Muscle layer of duodenum (tissue), 2 donors: ENCODE measurements at regions not wholly inside any gene's neighbourhood (a gene's known extent, or its start where the extent isn't known, plus 50 kb on each side); places are given as distances from the start of the nearest gene placed in this dataset.

ENCODE experiments used
- H3K27ac ChIP-seq: one replicate; pipeline ENCODE4 v1.7.0; 2013; ENCODE audit warnings: mild to moderate bottlenecking, low read length
- H3K27me3 ChIP-seq: one replicate; pipeline ENCODE4 v1.7.0; 2013; ENCODE audit warnings: low read depth, mild to moderate bottlenecking, control low read depth, low read length
- H3K36me3 ChIP-seq, 2 donors: one replicate each; pipeline ENCODE4 v1.7.0; 2013; ENCODE audit warnings: low read length in 2 of 2, control low read depth in 1 of 2, mild to moderate bottlenecking in 1 of 2; ENCODE audit not compliant: insufficient read depth in 2 of 2, control insufficient read depth in 1 of 2
- H3K4me1 ChIP-seq, 2 donors: one replicate each; pipeline ENCODE4 v1.7.0; 2013; ENCODE audit warnings: low read length in 2 of 2, mild to moderate bottlenecking in 2 of 2, control low read depth in 1 of 2, moderate library complexity in 1 of 2; ENCODE audit not compliant: insufficient read depth in 2 of 2, control insufficient read depth in 1 of 2
- H3K4me3 ChIP-seq, 2 donors: one replicate each; pipeline ENCODE4 v1.7.0; 2013; ENCODE audit warnings: low read length in 2 of 2, low read depth in 1 of 2, mild to moderate bottlenecking in 1 of 2
- H3K9me3 ChIP-seq, 2 donors: one replicate each; pipeline ENCODE4 v1.7.0; 2013; ENCODE audit warnings: low read length in 2 of 2, control low read depth in 1 of 2, mild to moderate bottlenecking in 1 of 2; ENCODE audit not compliant: control insufficient read depth in 1 of 2
- donor health status: healthy.

- no peak overlapping the region for H3K4me3 ChIP-seq
- no peaks in the 10 kb centered on the region for H3K36me3 ChIP-seq
- H3K9me3 ChIP-seq = peaks cover 4 to 17% of the 10 kb centered on the region in 2 donors
- no peaks in the 10 kb centered on the region for H3K27me3 ChIP-seq
- H3K27ac ChIP-seq = no peak overlapping the region
- H3K4me1 ChIP-seq = no peaks in the 10 kb centered on the region
Observed at GRCh38 chr3:87607234-87607633, 330.9 kb upstream of the POU1F1 start.

GRCh38 chr3:87595798-87596197, 319.4 kb upstream of the POU1F1 start:
- Histone ChIP-seq H3K4me3 (no peak overlapping the region), H3K9me3 (peaks cover 0 to 4% of the 10 kb centered on the region in 2 donors), H3K27ac (no peak overlapping the region), H3K27me3 (no peaks in the 10 kb centered on the region), H3K4me1 (no peaks in the 10 kb centered on the region), H3K36me3 (no peaks in the 10 kb centered on the region)

- Histone ChIP-seq H3K4me1 (no peaks in the 10 kb centered on the region), H3K4me3 (no peak overlapping the region), H3K27ac (no peak overlapping the region), H3K27me3 (no peaks in the 10 kb centered on the region), H3K9me3 (no peaks in the 10 kb centered on the region), H3K36me3 (no peaks in the 10 kb centered on the region)
Observed at GRCh38 chr3:87581240-87581639, 304.9 kb upstream of the POU1F1 start.

GRCh38 chr3:87576752-87577151, 300.4 kb upstream of the POU1F1 start:
- H3K27ac ChIP-seq = no peak overlapping the region
- no peaks in the 10 kb centered on the region for H3K4me1 ChIP-seq
- H3K4me3 ChIP-seq = no peak overlapping the region
- no peaks in the 10 kb centered on the region for H3K9me3 ChIP-seq
- H3K27me3 ChIP-seq = no peaks in the 10 kb centered on the region
- H3K36me3 ChIP-seq = no peaks in the 10 kb centered on the region

- Histone ChIP-seq H3K4me3 (no peak overlapping the region), H3K36me3 (no peaks in the 10 kb centered on the region), H3K27ac (no peak overlapping the region)
Observed at GRCh38 chr3:87575550-87575949, 299.2 kb upstream of the POU1F1 start.

GRCh38 chr3:87568331-87568730, 291.9 kb upstream of the POU1F1 start:
- no peaks in the 10 kb centered on the region for H3K9me3 ChIP-seq
- H3K27me3 ChIP-seq = no peaks in the 10 kb centered on the region
- no peaks in the 10 kb centered on the region for H3K4me1 ChIP-seq
- H3K4me3 ChIP-seq = no peak overlapping the region
- H3K27ac ChIP-seq = no peak overlapping the region
- H3K36me3 ChIP-seq = no peaks in the 10 kb centered on the region

More at GRCh38 chr3:87575550-87575949, 299.2 kb upstream of the POU1F1 start:
- H3K9me3 ChIP-seq = no peaks in the 10 kb centered on the region
- H3K4me1 ChIP-seq = no peaks in the 10 kb centered on the region
- no peaks in the 10 kb centered on the region for H3K27me3 ChIP-seq

GRCh38 chr3:87564438-87564837, 288.1 kb upstream of the POU1F1 start:
- H3K9me3 ChIP-seq = no peaks in the 10 kb centered on the region
- no peaks in the 10 kb centered on the region for H3K36me3 ChIP-seq
- H3K27ac ChIP-seq = no peak overlapping the region

GRCh38 chr3:87563712-87564111, 287.3 kb upstream of the POU1F1 start:
- H3K9me3 ChIP-seq = no peaks in the 10 kb centered on the region
- H3K4me1 ChIP-seq = no peaks in the 10 kb centered on the region
- H3K27ac ChIP-seq = no peak overlapping the region
- H3K36me3 ChIP-seq = no peaks in the 10 kb centered on the region
- no peak overlapping the region for H3K4me3 ChIP-seq
- H3K27me3 ChIP-seq = no peaks in the 10 kb centered on the region

More at GRCh38 chr3:87564438-87564837, 288.1 kb upstream of the POU1F1 start:
- H3K27me3 ChIP-seq = no peaks in the 10 kb centered on the region
- no peaks in the 10 kb centered on the region for H3K4me1 ChIP-seq
- H3K4me3 ChIP-seq = no peak overlapping the region

- Histone ChIP-seq H3K4me3 (no peak overlapping the region), H3K27me3 (no peaks in the 10 kb centered on the region), H3K9me3 (no peaks in the 10 kb centered on the region), H3K36me3 (no peaks in the 10 kb centered on the region), H3K4me1 (no peaks in the 10 kb centered on the region), H3K27ac (no peak overlapping the region)
Observed at GRCh38 chr3:87558492-87558891, 282.1 kb upstream of the POU1F1 start.

- no peaks in the 10 kb centered on the region for H3K4me1 ChIP-seq
Observed at GRCh38 chr3:87555290-87555689, 278.9 kb upstream of the POU1F1 start.

GRCh38 chr3:87553058-87553457, 276.7 kb upstream of the POU1F1 start:
- Histone ChIP-seq H3K9me3 (no peaks in the 10 kb centered on the region), H3K36me3 (no peaks in the 10 kb centered on the region), H3K27me3 (no peaks in the 10 kb centered on the region), H3K4me3 (no peak overlapping the region), H3K4me1 (no peaks in the 10 kb centered on the region), H3K27ac (no peak overlapping the region)

More at GRCh38 chr3:87555290-87555689, 278.9 kb upstream of the POU1F1 start:
- no peaks in the 10 kb centered on the region for H3K9me3 ChIP-seq
- no peak overlapping the region for H3K4me3 ChIP-seq
- H3K27ac ChIP-seq = no peak overlapping the region
- H3K36me3 ChIP-seq = no peaks in the 10 kb centered on the region
- H3K27me3 ChIP-seq = no peaks in the 10 kb centered on the region

GRCh38 chr3:87550892-87551291, 274.5 kb upstream of the POU1F1 start:
- Histone ChIP-seq H3K4me3 (no peak overlapping the region), H3K27ac (no peak overlapping the region), H3K9me3 (no peaks in the 10 kb centered on the region), H3K4me1 (no peaks in the 10 kb centered on the region), H3K27me3 (no peaks in the 10 kb centered on the region), H3K36me3 (no peaks in the 10 kb centered on the region)
